ENCODE measurements at regions not wholly inside any gene's neighbourhood (a gene's known extent, or its start where the extent isn't known, plus 50 kb on each side); places are given as distances from the start of the nearest gene placed in this dataset.

DNA sequence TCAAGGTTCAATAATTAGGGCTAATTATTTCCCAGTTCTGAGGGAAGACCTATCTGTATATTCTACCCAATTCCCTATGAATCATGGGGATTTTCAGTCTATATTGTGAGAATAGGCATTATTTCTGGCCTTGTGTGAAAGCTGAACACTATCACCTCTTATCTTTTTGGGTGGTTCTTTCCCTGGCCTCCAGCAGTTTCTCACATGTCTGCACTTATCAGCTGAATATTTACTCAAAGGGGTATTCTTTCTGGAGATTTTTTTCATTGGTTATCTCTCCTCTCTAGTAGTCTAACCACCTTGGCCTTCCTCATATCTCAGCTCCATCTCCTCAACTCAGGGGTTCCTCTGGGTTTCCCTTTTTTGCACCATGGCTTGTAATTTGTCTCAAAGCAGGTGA is 64.9 kb upstream of the LIFR start (continued):
- TF ChIP-seq ZNF660 (CRISPR knock-in tag; IDR thresholded peaks at IDR 0.05; ENCODE audit: borderline replicate concordance, low read depth) (no peak), SETDB1 (CRISPR knock-in tag; IDR thresholded peaks at IDR 0.05; ENCODE audit: borderline replicate concordance) (no peak)

DNA sequence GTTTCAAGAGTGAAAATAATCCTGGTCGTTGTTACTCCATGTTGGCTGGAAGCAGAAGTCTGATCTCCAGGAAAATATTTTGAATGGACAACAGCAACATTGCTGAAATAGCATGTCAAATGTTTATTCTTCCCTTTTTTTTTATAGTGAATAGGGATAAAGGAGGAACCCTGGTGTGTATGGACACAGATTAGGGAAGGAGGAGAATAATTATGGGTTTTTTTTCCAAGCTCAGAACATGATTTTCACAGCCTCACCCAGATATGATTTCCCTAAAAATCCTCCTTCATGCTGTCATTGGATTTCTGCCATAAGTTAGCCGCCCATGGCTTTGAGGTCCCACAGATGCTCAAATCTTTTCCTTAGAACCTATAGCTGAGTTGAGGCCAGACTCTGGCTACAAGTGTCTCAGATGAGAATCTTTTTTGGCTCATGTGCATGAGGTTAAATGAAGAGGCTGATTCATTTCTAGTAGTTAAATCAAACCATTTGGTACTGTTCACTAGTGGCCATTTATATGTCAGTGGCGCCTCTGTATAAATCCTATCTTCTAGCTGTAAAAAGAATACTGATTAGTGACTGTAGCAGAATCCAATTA is 65.5 kb upstream of the LIFR start:
- Histone ChIP-seq H3K4me1 (ENCODE audit: insufficient read depth, low read length) (no peaks in the 10 kb centered on the region), H2AFZ (ENCODE audit: low read length) (no peak overlapping the region), H3K9me3 (ENCODE audit: low read length) (no peaks in the 10 kb centered on the region), H3K27me3 (ENCODE audit: control insufficient read depth in 1 of 2, insufficient read depth in 2 of 2, low read length in 2 of 2) (no peaks in the 10 kb centered on the region; a peak in 1 of 5 replicates), H4K20me1 (ENCODE audit: insufficient read depth, low read length) (no peaks in the 10 kb centered on the region), H3K79me2 (ENCODE audit: insufficient read depth, low read length) (no peaks in the 10 kb centered on the region), H3K9ac (ENCODE audit: insufficient read depth, low read depth, low read length) (no peak overlapping the region), H3K4me3 (replicated peaks in 1 of 3; ENCODE audit: insufficient read depth in 1 of 3, low read depth in 2 of 3, low read length in 3 of 3) (no peak overlapping the region), H3K4me2 (ENCODE audit: low read depth, low read length) (no peak overlapping the region), H3K27ac (ENCODE audit: extremely low read length, insufficient read depth, low read length) (no peak overlapping the region), H3K36me3 (replicated peaks in 1 of 2; ENCODE audit: control insufficient read depth in 1 of 2, insufficient read depth in 2 of 2, low read length in 2 of 2) (no peaks in the 10 kb centered on the region)
- no peak for DNase-seq (ENCODE audit: low spot score)
- WGBS (ENCODE audit: low lambda C conversion rate) = 25% methylated on average over 3 of the region's 3 CpGs
- in situ Hi-C loops (cut with HindIII; ENCODE audit: extremely low pct_ligation_motif_present, low pct_unique_long_range_greater_than_20kb) (no loop called here), intact Hi-C loops (cut with micrococcal nuclease; ENCODE audit: unreplicated experiment) (no loop called here)
- ATAC-seq = no peak
- no TSS peak for BruUV-seq (replicated peaks)
- CTCF ChIA-PET (ENCODE audit: low intra/inter-chr PET ratio, low total read pairs) = no interaction called here
- FAIRE-seq = no peak
- POLR2A ChIA-PET = no interaction called here
- no peak for TF ChIP-seq GABPA (IDR thresholded peaks at IDR 0.05; ENCODE audit: low read depth, low read length)
- TF ChIP-seq GABPA (CRISPR knock-in tag; IDR thresholded peaks at IDR 0.05; ENCODE audit: low read depth) = no peak
- TF ChIP-seq ZNF180 (CRISPR knock-in tag; IDR thresholded peaks at IDR 0.05; ENCODE audit: borderline replicate concordance, low read depth) = no peak
- TF ChIP-seq, protein P1, sequence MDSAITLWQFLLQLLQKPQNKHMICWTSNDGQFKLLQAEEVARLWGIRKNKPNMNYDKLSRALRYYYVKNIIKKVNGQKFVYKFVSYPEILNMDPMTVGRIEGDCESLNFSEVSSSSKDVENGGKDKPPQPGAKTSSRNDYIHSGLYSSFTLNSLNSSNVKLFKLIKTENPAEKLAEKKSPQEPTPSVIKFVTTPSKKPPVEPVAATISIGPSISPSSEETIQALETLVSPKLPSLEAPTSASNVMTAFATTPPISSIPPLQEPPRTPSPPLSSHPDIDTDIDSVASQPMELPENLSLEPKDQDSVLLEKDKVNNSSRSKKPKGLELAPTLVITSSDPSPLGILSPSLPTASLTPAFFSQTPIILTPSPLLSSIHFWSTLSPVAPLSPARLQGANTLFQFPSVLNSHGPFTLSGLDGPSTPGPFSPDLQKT (CRISPR knock-in tag; IDR thresholded peaks at IDR 0.05; ENCODE audit: borderline replicate concordance) = no peak
- no peak for TF ChIP-seq HDAC6 (IDR thresholded peaks at IDR 0.05; ENCODE audit: low read depth, low read length)
- TF ChIP-seq ZBTB1 (CRISPR knock-in tag; IDR thresholded peaks at IDR 0.05; ENCODE audit: borderline replicate concordance) = no peak
- TF ChIP-seq, protein P2, sequence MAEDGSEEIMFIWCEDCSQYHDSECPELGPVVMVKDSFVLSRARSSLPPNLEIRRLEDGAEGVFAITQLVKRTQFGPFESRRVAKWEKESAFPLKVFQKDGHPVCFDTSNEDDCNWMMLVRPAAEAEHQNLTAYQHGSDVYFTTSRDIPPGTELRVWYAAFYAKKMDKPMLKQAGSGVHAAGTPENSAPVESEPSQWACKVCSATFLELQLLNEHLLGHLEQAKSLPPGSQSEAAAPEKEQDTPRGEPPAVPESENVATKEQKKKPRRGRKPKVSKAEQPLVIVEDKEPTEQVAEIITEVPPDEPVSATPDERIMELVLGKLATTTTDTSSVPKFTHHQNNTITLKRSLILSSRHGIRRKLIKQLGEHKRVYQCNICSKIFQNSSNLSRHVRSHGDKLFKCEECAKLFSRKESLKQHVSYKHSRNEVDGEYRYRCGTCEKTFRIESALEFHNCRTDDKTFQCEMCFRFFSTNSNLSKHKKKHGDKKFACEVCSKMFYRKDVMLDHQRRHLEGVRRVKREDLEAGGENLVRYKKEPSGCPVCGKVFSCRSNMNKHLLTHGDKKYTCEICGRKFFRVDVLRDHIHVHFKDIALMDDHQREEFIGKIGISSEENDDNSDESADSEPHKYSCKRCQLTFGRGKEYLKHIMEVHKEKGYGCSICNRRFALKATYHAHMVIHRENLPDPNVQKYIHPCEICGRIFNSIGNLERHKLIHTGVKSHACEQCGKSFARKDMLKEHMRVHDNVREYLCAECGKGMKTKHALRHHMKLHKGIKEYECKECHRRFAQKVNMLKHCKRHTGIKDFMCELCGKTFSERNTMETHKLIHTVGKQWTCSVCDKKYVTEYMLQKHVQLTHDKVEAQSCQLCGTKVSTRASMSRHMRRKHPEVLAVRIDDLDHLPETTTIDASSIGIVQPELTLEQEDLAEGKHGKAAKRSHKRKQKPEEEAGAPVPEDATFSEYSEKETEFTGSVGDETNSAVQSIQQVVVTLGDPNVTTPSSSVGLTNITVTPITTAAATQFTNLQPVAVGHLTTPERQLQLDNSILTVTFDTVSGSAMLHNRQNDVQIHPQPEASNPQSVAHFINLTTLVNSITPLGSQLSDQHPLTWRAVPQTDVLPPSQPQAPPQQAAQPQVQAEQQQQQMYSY (CRISPR knock-in tag; IDR thresholded peaks at IDR 0.05) = no peak
- TF ChIP-seq, protein P3, sequence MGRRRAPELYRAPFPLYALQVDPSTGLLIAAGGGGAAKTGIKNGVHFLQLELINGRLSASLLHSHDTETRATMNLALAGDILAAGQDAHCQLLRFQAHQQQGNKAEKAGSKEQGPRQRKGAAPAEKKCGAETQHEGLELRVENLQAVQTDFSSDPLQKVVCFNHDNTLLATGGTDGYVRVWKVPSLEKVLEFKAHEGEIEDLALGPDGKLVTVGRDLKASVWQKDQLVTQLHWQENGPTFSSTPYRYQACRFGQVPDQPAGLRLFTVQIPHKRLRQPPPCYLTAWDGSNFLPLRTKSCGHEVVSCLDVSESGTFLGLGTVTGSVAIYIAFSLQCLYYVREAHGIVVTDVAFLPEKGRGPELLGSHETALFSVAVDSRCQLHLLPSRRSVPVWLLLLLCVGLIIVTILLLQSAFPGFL (CRISPR knock-in tag; IDR thresholded peaks at IDR 0.05) = no peak
- no peak for TF ChIP-seq AGO1 (IDR thresholded peaks at IDR 0.05; ENCODE audit: low read depth, low read length, poor library complexity, severe bottlenecking)
- no peak for TF ChIP-seq MEIS2 (CRISPR knock-in tag; IDR thresholded peaks at IDR 0.05)
- TF ChIP-seq, protein P4, sequence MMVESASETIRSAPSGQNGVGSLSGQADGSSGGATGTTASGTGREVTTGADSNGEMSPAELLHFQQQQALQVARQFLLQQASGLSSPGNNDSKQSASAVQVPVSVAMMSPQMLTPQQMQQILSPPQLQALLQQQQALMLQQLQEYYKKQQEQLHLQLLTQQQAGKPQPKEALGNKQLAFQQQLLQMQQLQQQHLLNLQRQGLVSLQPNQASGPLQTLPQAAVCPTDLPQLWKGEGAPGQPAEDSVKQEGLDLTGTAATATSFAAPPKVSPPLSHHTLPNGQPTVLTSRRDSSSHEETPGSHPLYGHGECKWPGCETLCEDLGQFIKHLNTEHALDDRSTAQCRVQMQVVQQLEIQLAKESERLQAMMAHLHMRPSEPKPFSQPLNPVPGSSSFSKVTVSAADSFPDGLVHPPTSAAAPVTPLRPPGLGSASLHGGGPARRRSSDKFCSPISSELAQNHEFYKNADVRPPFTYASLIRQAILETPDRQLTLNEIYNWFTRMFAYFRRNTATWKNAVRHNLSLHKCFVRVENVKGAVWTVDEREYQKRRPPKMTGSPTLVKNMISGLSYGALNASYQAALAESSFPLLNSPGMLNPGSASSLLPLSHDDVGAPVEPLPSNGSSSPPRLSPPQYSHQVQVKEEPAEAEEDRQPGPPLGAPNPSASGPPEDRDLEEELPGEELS (CRISPR knock-in tag; IDR thresholded peaks at IDR 0.05) = no peak
- TF ChIP-seq ZNF672 (CRISPR knock-in tag; IDR thresholded peaks at IDR 0.05) = no peak
